ENCODE measurements at regions not wholly inside any gene's neighbourhood (a gene's known extent, or its start where the extent isn't known, plus 50 kb on each side); places are given as distances from the start of the nearest gene placed in this dataset.

DNA sequence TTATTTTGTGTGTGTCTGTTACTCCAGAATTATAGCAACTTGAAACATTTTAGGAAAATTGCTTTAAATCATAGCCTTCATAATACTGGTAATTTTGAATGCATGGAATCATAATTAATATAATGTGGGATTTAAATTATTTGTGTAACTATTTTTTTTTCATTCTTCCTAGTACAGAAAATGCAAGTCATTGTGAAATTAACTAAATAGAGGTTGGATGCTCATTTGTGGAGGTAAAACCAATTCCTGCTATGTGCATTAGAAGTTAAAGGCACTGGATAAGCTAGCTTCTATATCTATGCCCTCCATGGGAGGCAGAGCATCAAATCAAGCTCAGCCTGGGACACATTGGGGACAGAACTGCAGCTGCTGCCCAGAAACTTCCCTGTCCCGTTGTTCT lies 1048.5 kb upstream of the PABPC4L start:
- Histone ChIP-seq H3K4me1 (no peaks in the 10 kb centered on the region), H3K9me3 (no peaks in the 10 kb centered on the region), H3K36me3 (ENCODE audit: insufficient read depth in 1 of 2, low read depth in 1 of 2) (no peaks in the 10 kb centered on the region), H3K4me3 (no peak overlapping the region), H3K27me3 (ENCODE audit: insufficient read depth in 3 of 3, low read length in 2 of 3) (no peaks in the 10 kb centered on the region), H3K27ac (no peak overlapping the region)
- no peak for ATAC-seq
- TF ChIP-seq, protein P1, sequence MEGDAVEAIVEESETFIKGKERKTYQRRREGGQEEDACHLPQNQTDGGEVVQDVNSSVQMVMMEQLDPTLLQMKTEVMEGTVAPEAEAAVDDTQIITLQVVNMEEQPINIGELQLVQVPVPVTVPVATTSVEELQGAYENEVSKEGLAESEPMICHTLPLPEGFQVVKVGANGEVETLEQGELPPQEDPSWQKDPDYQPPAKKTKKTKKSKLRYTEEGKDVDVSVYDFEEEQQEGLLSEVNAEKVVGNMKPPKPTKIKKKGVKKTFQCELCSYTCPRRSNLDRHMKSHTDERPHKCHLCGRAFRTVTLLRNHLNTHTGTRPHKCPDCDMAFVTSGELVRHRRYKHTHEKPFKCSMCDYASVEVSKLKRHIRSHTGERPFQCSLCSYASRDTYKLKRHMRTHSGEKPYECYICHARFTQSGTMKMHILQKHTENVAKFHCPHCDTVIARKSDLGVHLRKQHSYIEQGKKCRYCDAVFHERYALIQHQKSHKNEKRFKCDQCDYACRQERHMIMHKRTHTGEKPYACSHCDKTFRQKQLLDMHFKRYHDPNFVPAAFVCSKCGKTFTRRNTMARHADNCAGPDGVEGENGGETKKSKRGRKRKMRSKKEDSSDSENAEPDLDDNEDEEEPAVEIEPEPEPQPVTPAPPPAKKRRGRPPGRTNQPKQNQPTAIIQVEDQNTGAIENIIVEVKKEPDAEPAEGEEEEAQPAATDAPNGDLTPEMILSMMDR (IDR thresholded peaks at IDR 0.05): no peak
- intact Hi-C loops (cut with DNase I): no loop called here
- WGBS, 3 donors: 31 to 44% (median 33%) methylated on average over 1 of the region's 1 CpG
- DNase-seq: no peak

DNA sequence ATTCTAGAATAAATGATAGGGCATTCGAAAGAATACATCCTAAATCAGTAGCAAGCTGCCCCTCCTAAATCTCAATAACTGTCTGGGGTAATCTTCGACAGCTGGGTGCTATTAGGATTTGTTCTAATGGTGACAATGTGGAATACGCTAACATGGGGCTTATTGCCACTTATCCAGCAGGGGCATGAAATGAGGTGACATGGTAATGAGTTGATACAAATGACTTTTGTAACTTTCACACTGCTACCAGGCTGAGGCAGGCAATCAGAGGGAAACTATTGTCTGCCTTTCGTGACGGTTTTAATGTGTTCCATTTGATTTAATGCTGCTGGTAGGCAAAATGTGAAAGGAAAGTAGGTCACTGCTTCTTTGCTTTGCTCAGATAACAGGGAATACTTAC lies 1047.4 kb upstream of the PABPC4L start:
- H3K4me3 ChIP-seq: no peak overlapping the region
- H3K27me3 ChIP-seq (ENCODE audit: insufficient read depth in 3 of 3, low read length in 2 of 3): no peaks in the 10 kb centered on the region
- DNase-seq (no peak), ATAC-seq (no peak)
- no peaks in the 10 kb centered on the region for H3K9me3 ChIP-seq
- TF ChIP-seq, protein P1 (IDR thresholded peaks at IDR 0.05): no peak
- WGBS, 3 donors: 19 to 38% (median 23%) methylated on average over 5 of the region's 5 CpGs
- no peak overlapping the region for H3K27ac ChIP-seq
- no peaks in the 10 kb centered on the region for H3K36me3 ChIP-seq (ENCODE audit: insufficient read depth in 1 of 2, low read depth in 1 of 2)
- H3K4me1 ChIP-seq: no peaks in the 10 kb centered on the region
- intact Hi-C loops (cut with DNase I): no loop called here

DNA sequence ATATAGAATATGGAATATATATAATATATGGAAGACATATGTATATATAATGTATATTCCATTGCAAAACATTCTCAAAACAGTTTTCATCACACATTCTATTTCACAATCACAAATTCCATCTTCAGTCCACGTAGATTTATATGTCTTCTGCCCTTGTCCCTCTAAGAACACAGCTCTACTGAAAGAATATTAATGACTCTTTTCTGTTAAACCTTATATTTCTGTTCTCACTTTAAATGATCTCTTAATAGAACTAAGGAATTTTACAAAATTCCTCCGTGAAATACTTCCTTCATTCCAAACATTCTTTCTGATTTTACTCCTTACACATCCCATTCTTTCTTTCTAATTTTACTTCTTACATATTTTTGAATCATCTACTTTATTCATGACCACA lies 1043.1 kb upstream of the PABPC4L start:
- intact Hi-C loops (cut with DNase I): no loop called here
- Histone ChIP-seq H3K27me3 (ENCODE audit: insufficient read depth in 3 of 3, low read length in 2 of 3) (no peaks in the 10 kb centered on the region), H3K27ac (no peak overlapping the region), H3K4me3 (no peak overlapping the region), H3K36me3 (ENCODE audit: insufficient read depth in 1 of 2, low read depth in 1 of 2) (no peaks in the 10 kb centered on the region), H3K4me1 (no peaks in the 10 kb centered on the region), H3K9me3 (no peaks in the 10 kb centered on the region)
- no peak for DNase-seq
- ATAC-seq: no peak
- 24 to 38% (median 33%) methylated on average over 2 of the region's 2 CpGs for WGBS, 3 donors
- TF ChIP-seq, protein P1 (IDR thresholded peaks at IDR 0.05): no peak

DNA sequence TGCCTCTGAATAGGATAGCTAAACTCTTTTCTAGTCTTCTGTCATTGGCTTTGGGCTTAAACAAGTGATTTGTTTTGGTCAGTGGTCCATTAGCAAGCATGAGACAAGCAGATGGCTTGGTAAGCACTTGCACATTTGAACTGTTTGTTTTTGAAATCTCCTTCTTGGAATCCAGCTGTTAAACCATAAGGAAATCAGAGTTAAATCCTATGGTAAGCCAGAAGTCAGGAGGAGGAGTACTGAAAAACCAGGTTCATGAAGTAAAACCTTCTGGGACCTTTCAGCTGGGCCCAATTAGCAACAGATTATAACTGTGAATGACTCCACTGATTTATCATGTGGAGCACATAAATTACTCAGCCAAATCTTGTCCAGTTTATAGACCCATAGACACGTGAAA lies 1042.5 kb upstream of the PABPC4L start:
- no peak overlapping the region for H3K4me3 ChIP-seq
- H3K27me3 ChIP-seq (ENCODE audit: insufficient read depth in 3 of 3, low read length in 2 of 3): no peaks in the 10 kb centered on the region
- H3K36me3 ChIP-seq (ENCODE audit: insufficient read depth in 1 of 2, low read depth in 1 of 2): no peaks in the 10 kb centered on the region
- WGBS, 3 donors: 15 to 42% (median 26%) methylated on average over 1 of the region's 1 CpG
- intact Hi-C loops (cut with DNase I): no loop called here
- ATAC-seq: no peak
- H3K9me3 ChIP-seq: no peaks in the 10 kb centered on the region
- no peak overlapping the region for H3K27ac ChIP-seq
- no peaks in the 10 kb centered on the region for H3K4me1 ChIP-seq
- TF ChIP-seq, protein P1 (IDR thresholded peaks at IDR 0.05): no peak
- no peak for DNase-seq

DNA sequence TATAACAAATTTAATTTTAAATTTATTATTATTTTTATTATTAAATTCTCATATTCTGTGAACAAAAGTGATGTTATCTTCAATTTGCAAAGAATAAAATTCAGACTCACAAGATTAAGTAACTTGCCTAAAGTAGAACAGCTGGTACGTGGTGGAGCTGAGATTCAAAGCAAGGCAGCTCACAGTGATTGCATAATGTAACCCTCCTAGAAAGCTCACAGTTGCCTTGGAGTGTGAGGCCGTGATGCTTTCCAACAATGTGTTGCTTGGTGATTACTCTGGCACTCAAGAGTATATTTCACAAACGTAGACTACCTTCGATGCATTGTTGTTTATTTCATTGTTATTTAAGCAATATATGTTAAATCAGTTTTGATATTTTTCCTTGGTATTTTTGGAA lies 1039.2 kb upstream of the PABPC4L start:
- no peak overlapping the region for H3K27ac ChIP-seq

More for the DNA sequence above, 1039.2 kb upstream of the PABPC4L start:
- Histone ChIP-seq H3K27me3 (ENCODE audit: insufficient read depth in 3 of 3, low read length in 2 of 3) (no peaks in the 10 kb centered on the region), H3K4me1 (no peaks in the 10 kb centered on the region), H3K9me3 (no peaks in the 10 kb centered on the region), H3K4me3 (no peak overlapping the region), H3K36me3 (ENCODE audit: insufficient read depth in 1 of 2, low read depth in 1 of 2) (no peaks in the 10 kb centered on the region)
- DNase-seq: no peak
- WGBS, 3 donors: 33 to 38% (median 34%) methylated on average over 4 of the region's 4 CpGs
- intact Hi-C loops (cut with DNase I): no loop called here
- ATAC-seq: no peak
- TF ChIP-seq, protein P1 (IDR thresholded peaks at IDR 0.05): no peak
